HEK293 (cell line): ENCODE measurements at regions not wholly inside any gene's neighbourhood (a gene's known extent, or its start where the extent isn't known, plus 50 kb on each side); places are given as distances from the start of the nearest gene placed in this dataset.

Experiments
- CTCF ChIA-PET: fragments of 350-600 bp; formaldehyde crosslinking; extraction: SDS; loops from one replicate; lab custom pipeline; 2021; ENCODE audit warnings: antibody characterized with exemption; lab: Yijun Ruan, JAX
- POLR2A ChIA-PET: fragments of 300-600 bp; formaldehyde crosslinking; extraction: SDS; loops from one replicate; lab custom pipeline; 2020; ENCODE audit warnings: antibody characterized with exemption, inconsistent platforms; lab: Yijun Ruan, JAX
- H3K27ac ChIP-seq: fragments of 200-500 bp; sonication (Bioruptor generic); 2 replicates; pipeline ENCODE4 v1.5.1; 2014; ENCODE audit warnings: low read depth, low read length, control low read depth, inconsistent platforms; ENCODE audit errors: extremely low read depth
- H3K36me3 ChIP-seq, 2 experiments: fragments of 200-500 bp in 1 of 2; sonication (Bioruptor generic) in 1 of 2; 1 replicate in 1 of 2; 2 replicates in 1 of 2; pipeline ENCODE4 v1.5.1; 2014 to 2017; ENCODE audit warnings: inconsistent platforms in 2 of 2, low read length in 2 of 2; ENCODE audit not compliant: control insufficient read depth in 2 of 2, insufficient read depth in 1 of 2
- H3K4me1 ChIP-seq: fragments of 200-500 bp; sonication (Bioruptor generic); 2 replicates; pipeline ENCODE4 v1.5.1; 2014; ENCODE audit warnings: mild to moderate bottlenecking, low read length, inconsistent platforms; ENCODE audit not compliant: control insufficient read depth, insufficient read depth
- H3K4me3 ChIP-seq: 2 replicates; pipeline ENCODE4 v1.5.1; 2011; ENCODE audit warnings: low read depth, mild to moderate bottlenecking, control low read depth, low read length, moderate library complexity
- H3K9me3 ChIP-seq: fragments of 200-500 bp; sonication (Bioruptor generic); 2 replicates; pipeline ENCODE4 v1.5.1; 2014; ENCODE audit warnings: low read depth, low read length, inconsistent platforms; ENCODE audit not compliant: control insufficient read depth, insufficient read depth
- GLI2 ChIP-seq: fragments of 450-650 bp; formaldehyde crosslinking; IDR thresholded peaks from 2 replicates; pipeline ENCODE4; 2017; ENCODE audit warnings: missing biosample characterization, missing genetic modification characterization, low read depth, borderline replicate concordance
- RBAK ChIP-seq: fragments of 450-650 bp; formaldehyde crosslinking; IDR thresholded peaks from 2 replicates; pipeline ENCODE4 v1.5.1; 2016; ENCODE audit warnings: missing biosample characterization, missing genetic modification characterization
- SP3 ChIP-seq: fragments of 450-650 bp; formaldehyde crosslinking; IDR thresholded peaks from 2 replicates; pipeline ENCODE4 v1.5.1; 2016; ENCODE audit warnings: missing biosample characterization, missing genetic modification characterization
- ZBTB11 ChIP-seq: fragments of 450-650 bp; formaldehyde crosslinking; conservative IDR thresholded peaks from 2 replicates; pipeline ENCODE4 v1.5.1; 2016; ENCODE audit warnings: low read depth, missing biosample characterization, missing genetic modification characterization
- ZNF239 ChIP-seq: fragments of 450-650 bp; formaldehyde crosslinking; IDR thresholded peaks from 2 replicates; pipeline ENCODE4 v1.5.1; 2016; ENCODE audit warnings: missing biosample characterization, missing genetic modification characterization
- ZNF266 ChIP-seq: fragments of 450-650 bp; formaldehyde crosslinking; IDR thresholded peaks from 2 replicates; pipeline ENCODE4 v1.5.1; 2016; ENCODE audit warnings: missing biosample characterization, missing genetic modification characterization, low read depth
- ZNF366 ChIP-seq: fragments of 450-650 bp; formaldehyde crosslinking; conservative IDR thresholded peaks from 2 replicates; pipeline ENCODE4 v1.5.1; 2016; ENCODE audit warnings: missing biosample characterization, missing genetic modification characterization
- ZNF404 ChIP-seq: fragments of 450-650 bp; formaldehyde crosslinking; IDR thresholded peaks from 2 replicates; pipeline ENCODE4 v1.5.1; 2017; ENCODE audit warnings: missing biosample characterization, missing genetic modification characterization
- ZNF426 ChIP-seq: fragments of 450-650 bp; formaldehyde crosslinking; IDR thresholded peaks from 2 replicates; pipeline ENCODE4 v1.5.1; 2017; ENCODE audit warnings: missing biosample characterization, missing genetic modification characterization, mild to moderate bottlenecking, inconsistent platforms, moderate library complexity
- ZNF513 ChIP-seq: fragments of 450-650 bp; IDR thresholded peaks from 2 replicates; pipeline ENCODE4 v1.5.1; 2018; ENCODE audit warnings: missing biosample characterization, missing genetic modification characterization
- ZNF514 ChIP-seq: fragments of 450-650 bp; formaldehyde crosslinking; IDR thresholded peaks from 2 replicates; pipeline ENCODE4 v1.5.1; 2016; ENCODE audit warnings: missing biosample characterization, missing genetic modification characterization
- ZNF529 ChIP-seq: fragments of 450-650 bp; formaldehyde crosslinking; IDR thresholded peaks from 2 replicates; pipeline ENCODE4 v1.5.1; 2017; ENCODE audit warnings: missing genetic modification characterization, missing biosample characterization; ENCODE audit not compliant: insufficient replicate concordance
- ZNF530 ChIP-seq: fragments of 450-650 bp; formaldehyde crosslinking; IDR thresholded peaks from 2 replicates; pipeline ENCODE4 v1.5.1; 2016; ENCODE audit warnings: low read depth, missing biosample characterization, missing genetic modification characterization
- ZNF561 ChIP-seq: fragments of 450-650 bp; IDR thresholded peaks from 2 replicates; pipeline ENCODE4 v1.5.1; 2018; ENCODE audit warnings: missing biosample characterization, missing genetic modification characterization, borderline replicate concordance
- ZNF600 ChIP-seq: fragments of 450-650 bp; formaldehyde crosslinking; IDR thresholded peaks from 2 replicates; pipeline ENCODE4 v1.5.1; 2016; ENCODE audit warnings: missing biosample characterization, missing genetic modification characterization
- ZNF660 ChIP-seq: fragments of 450-650 bp; IDR thresholded peaks from 2 replicates; pipeline ENCODE4 v1.5.1; 2018; ENCODE audit warnings: missing biosample characterization, mild to moderate bottlenecking, missing genetic modification characterization
- ZNF677 ChIP-seq: fragments of 450-650 bp; IDR thresholded peaks from 2 replicates; pipeline ENCODE4 v1.5.0; 2018; ENCODE audit warnings: missing biosample characterization, mild to moderate bottlenecking, missing genetic modification characterization, moderate library complexity
- ZNF76 ChIP-seq: fragments of 450-650 bp; formaldehyde crosslinking; IDR thresholded peaks from 2 replicates; pipeline ENCODE4; 2016; ENCODE audit warnings: low read depth, missing biosample characterization, missing genetic modification characterization, borderline replicate concordance
- ZNF837 ChIP-seq: fragments of 450-650 bp; formaldehyde crosslinking; IDR thresholded peaks from 2 replicates; pipeline ENCODE4 v1.5.1; 2016; ENCODE audit warnings: missing biosample characterization, missing genetic modification characterization
- ZSCAN16 ChIP-seq: fragments of 450-650 bp; formaldehyde crosslinking; IDR thresholded peaks from 2 replicates; pipeline ENCODE4 v1.5.1; 2016; ENCODE audit warnings: missing biosample characterization, missing genetic modification characterization
- TF ChIP-seq, protein P1 (sequence below): IDR thresholded peaks from 2 replicates; pipeline ENCODE4 v1.6.1; 2011; ENCODE audit warnings: mild to moderate bottlenecking, low read depth, low read length, borderline replicate concordance
- TF ChIP-seq, protein P2 (sequence below): fragments of 450-650 bp; formaldehyde crosslinking; IDR thresholded peaks from 2 replicates; pipeline ENCODE4 v1.5.1; 2016; ENCODE audit warnings: missing biosample characterization, missing genetic modification characterization, borderline replicate concordance

DNA sequence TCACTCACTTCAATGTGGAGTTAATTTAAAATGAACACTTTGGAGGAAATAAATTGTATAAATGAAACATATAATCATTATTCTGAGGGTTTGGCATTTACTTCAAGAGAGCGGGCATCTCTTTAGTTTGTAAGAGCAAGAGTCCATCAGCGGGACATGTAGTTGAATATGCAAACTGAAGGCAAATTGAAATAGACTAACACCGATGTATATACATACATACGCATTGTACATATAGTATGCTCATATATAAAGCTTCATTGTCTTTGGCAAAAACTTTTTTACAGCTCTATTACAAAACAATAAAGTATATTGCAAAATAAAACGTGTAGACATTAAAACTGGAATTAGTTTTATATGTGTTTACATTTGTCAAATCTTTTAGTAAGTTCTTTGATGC, 328.9 kb downstream of the LTN1 start (continued):
- TF ChIP-seq ZSCAN16 (tag by site-specific recombination) (no peak), ZNF600 (no peak), ZNF426 (no peak)
- TF ChIP-seq, all 188 proteins: peak for 0

DNA sequence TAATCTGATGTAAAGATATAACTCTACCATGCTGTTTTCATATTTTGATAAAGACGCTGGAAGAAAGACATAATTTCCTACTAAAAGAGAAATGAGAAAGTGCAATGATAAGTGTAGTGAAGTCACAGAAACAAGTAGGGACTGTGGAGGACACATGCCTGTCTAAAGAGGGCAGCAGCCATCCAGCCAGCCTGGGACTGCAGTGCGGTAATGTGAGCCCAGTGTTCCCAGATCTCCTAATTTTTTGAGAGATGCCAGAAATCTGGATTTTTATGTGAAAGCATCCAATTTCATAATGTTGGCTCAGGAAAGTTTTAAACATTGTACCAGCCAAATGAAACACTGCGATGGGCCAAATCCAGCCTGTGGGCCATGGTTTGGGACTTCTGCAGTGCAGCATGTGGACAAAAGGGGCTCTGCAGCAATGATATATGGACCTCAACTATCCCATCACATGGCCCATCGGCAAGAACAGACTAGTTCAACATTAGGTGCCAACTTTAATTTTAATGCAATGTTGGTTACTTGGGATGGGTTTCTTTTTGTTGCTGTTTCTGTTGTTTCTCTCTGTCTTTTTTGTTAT, 329.5 kb downstream of the LTN1 start:
- ChIA-PET POLR2A (no interaction called here), CTCF (no interaction called here)
- Histone ChIP-seq H3K36me3 (no peaks in the 10 kb centered on the region), H3K9me3 (no peaks in the 10 kb centered on the region), H3K4me3 (no peak overlapping the region), H3K27ac (no peak overlapping the region), H3K4me1 (no peaks in the 10 kb centered on the region)
- no peak for TF ChIP-seq ZNF660 (tag by site-specific recombination)
- TF ChIP-seq ZNF366: no peak

DNA sequence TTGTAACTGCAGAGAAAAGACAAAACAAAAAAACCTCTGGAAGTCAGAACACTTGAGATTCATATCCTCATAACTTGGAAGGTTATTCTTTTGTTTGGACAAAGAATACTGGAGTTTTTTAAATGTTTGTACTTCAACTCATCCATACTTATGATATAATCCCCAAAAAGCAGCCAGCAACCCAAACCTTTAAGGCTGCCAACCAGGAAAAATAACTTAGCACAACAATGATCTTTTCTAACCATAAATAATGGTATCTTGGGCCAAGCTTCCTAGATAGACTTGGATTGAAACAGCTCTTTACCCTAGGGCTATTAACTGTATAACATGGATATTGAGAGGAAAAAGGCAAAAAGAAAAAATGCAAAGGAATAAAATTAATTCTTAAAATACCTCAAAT, 335.1 kb downstream of the LTN1 start:
- no peak overlapping the region for H3K27ac ChIP-seq
- CTCF ChIA-PET: no interaction called here
- no peak overlapping the region for H3K4me3 ChIP-seq
- TF ChIP-seq ZNF76 (tag by site-specific recombination) (no peak), ZNF513 (tag by site-specific recombination) (no peak), ZNF239 (no peak), ZNF529 (tag by site-specific recombination) (no peak)
- H3K4me1 ChIP-seq: no peaks in the 10 kb centered on the region
- H3K36me3 ChIP-seq: no peaks in the 10 kb centered on the region
- no peaks in the 10 kb centered on the region for H3K9me3 ChIP-seq
- POLR2A ChIA-PET: interaction anchor here (0.6 kb wide), 1 partner anchor 22 kb away, joined by 6 read pairs; no protein-coding TSS in a partner anchor

GRCh38 chr21:28655471-28655870, 337.2 kb downstream of the LTN1 start:
- no peaks in the 10 kb centered on the region for H3K4me1 ChIP-seq
- ChIA-PET POLR2A (no interaction called here), CTCF (no interaction called here)
- no peaks in the 10 kb centered on the region for H3K9me3 ChIP-seq
- no peak overlapping the region for H3K4me3 ChIP-seq
- H3K27ac ChIP-seq: no peak overlapping the region
- H3K36me3 ChIP-seq: no peaks in the 10 kb centered on the region
- no peak for TF ChIP-seq ZNF404 (tag by site-specific recombination)
- no peak for TF ChIP-seq SP3 (tag by site-specific recombination)
- no peak for TF ChIP-seq ZBTB11 (tag by site-specific recombination)
- TF ChIP-seq, protein P1, sequence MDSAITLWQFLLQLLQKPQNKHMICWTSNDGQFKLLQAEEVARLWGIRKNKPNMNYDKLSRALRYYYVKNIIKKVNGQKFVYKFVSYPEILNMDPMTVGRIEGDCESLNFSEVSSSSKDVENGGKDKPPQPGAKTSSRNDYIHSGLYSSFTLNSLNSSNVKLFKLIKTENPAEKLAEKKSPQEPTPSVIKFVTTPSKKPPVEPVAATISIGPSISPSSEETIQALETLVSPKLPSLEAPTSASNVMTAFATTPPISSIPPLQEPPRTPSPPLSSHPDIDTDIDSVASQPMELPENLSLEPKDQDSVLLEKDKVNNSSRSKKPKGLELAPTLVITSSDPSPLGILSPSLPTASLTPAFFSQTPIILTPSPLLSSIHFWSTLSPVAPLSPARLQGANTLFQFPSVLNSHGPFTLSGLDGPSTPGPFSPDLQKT: no peak
- no peak for TF ChIP-seq GLI2 (tag by site-specific recombination)
- TF ChIP-seq ZNF561 (tag by site-specific recombination): no peak
- TF ChIP-seq, protein P2, sequence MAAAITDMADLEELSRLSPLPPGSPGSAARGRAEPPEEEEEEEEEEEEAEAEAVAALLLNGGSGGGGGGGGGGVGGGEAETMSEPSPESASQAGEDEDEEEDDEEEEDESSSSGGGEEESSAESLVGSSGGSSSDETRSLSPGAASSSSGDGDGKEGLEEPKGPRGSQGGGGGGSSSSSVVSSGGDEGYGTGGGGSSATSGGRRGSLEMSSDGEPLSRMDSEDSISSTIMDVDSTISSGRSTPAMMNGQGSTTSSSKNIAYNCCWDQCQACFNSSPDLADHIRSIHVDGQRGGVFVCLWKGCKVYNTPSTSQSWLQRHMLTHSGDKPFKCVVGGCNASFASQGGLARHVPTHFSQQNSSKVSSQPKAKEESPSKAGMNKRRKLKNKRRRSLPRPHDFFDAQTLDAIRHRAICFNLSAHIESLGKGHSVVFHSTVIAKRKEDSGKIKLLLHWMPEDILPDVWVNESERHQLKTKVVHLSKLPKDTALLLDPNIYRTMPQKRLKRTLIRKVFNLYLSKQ (tag by site-specific recombination): no peak
- no peak for TF ChIP-seq ZNF837 (tag by site-specific recombination)
- no peak for TF ChIP-seq ZNF530
- no peak for TF ChIP-seq ZNF266
- TF ChIP-seq ZNF677: no peak
- no peak for TF ChIP-seq RBAK (tag by site-specific recombination)
- TF ChIP-seq ZNF514 (tag by site-specific recombination): no peak
